ENCODE measurements at regions not wholly inside any gene's neighbourhood (a gene's known extent, or its start where the extent isn't known, plus 50 kb on each side); places are given as distances from the start of the nearest gene placed in this dataset.
"Not testable (repeated sequence)": the region's sequence is repeated elsewhere in the genome, so short reads cannot be mapped to it uniquely, and the experiment has no call there.

DNA sequence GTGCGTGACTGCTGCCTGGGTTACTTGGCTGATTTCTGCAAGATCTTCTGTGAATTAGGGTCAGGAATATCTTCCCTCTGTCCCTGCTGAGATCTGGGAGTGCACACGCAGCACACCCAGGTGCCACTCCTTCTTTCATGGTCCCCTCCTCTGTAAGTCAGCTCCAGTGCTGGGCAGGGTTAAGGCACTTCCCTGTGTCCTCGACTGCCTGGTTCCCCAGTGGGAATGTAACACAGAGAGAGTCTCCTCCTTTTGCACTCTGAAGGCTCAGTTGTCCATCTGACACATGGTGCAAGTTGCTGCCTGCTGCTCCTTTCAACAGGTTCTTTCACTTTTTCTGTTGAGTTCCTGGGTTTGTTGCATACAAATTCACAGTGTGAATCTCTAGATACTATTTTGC lies 421.2 kb upstream of the NDN start:
- TF ChIP-seq, protein P1, sequence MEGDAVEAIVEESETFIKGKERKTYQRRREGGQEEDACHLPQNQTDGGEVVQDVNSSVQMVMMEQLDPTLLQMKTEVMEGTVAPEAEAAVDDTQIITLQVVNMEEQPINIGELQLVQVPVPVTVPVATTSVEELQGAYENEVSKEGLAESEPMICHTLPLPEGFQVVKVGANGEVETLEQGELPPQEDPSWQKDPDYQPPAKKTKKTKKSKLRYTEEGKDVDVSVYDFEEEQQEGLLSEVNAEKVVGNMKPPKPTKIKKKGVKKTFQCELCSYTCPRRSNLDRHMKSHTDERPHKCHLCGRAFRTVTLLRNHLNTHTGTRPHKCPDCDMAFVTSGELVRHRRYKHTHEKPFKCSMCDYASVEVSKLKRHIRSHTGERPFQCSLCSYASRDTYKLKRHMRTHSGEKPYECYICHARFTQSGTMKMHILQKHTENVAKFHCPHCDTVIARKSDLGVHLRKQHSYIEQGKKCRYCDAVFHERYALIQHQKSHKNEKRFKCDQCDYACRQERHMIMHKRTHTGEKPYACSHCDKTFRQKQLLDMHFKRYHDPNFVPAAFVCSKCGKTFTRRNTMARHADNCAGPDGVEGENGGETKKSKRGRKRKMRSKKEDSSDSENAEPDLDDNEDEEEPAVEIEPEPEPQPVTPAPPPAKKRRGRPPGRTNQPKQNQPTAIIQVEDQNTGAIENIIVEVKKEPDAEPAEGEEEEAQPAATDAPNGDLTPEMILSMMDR (conservative IDR thresholded peaks at IDR 0.05) = not testable (repeated sequence)
- TF ChIP-seq EZH2 (IDR thresholded peaks at IDR 0.05; ENCODE audit: low read depth) = not testable (repeated sequence)

Measured in PC-9 (cell line).